Panc1 (cell line): ENCODE measurements at regions not wholly inside any gene's neighbourhood (a gene's known extent, or its start where the extent isn't known, plus 50 kb on each side); places are given as distances from the start of the nearest gene placed in this dataset.

Source experiments
- ATAC-seq: fragments of 200-7000 bp; cut with Tn5 transposase; 2 replicates; pipeline ENCODE4 v1.9.1; 2020; ENCODE audit warnings: mild to moderate bottlenecking, moderate library complexity
- BruUV-seq: library from RNA; stranded (reverse); fragments of 400-500 nt; replicated peaks from 2 replicates; lab custom pipeline; 2021; lab: Mats Ljungman, UMichigan
- CTCF ChIA-PET: fragments of 300-600 bp; sonication (Branson Sonifier 250); formaldehyde crosslinking; loops from one replicate; lab custom pipeline; 2022; ENCODE audit warnings: antibody characterized with exemption; lab: Charles Lee
- POLR2A ChIA-PET: fragments of 300-600 bp; sonication (Branson Sonifier 250); formaldehyde crosslinking; loops from one replicate; lab custom pipeline; 2022; ENCODE audit warnings: antibody characterized with exemption; lab: Charles Lee
- DNase-seq: peaks from one replicate; pipeline ENCODE4 v3.0.0-alpha.2; 2010; ENCODE audit warnings: low read depth, low spot score
- H3K27ac ChIP-seq: 2 replicates; pipeline ENCODE4 v1.5.1; 2011; ENCODE audit warnings: mild to moderate bottlenecking, low read length, inconsistent platforms
- H3K27me3 ChIP-seq: fragments of 200-500 bp; sonication (Bioruptor generic); 2 replicates; pipeline ENCODE4 v1.6.0; 2014; ENCODE audit warnings: low read length, inconsistent platforms; ENCODE audit not compliant: control insufficient read depth, insufficient read depth
- H3K36me3 ChIP-seq: fragments of 200-500 bp; sonication (Bioruptor generic); 2 replicates; pipeline ENCODE4 v1.5.1; 2014; ENCODE audit warnings: inconsistent platforms, mild to moderate bottlenecking, low read length, moderate library complexity; ENCODE audit not compliant: control insufficient read depth, insufficient read depth
- H3K4me1 ChIP-seq: 2 replicates; pipeline ENCODE4 v1.5.1; 2011; ENCODE audit warnings: inconsistent platforms, mild to moderate bottlenecking, low read length, moderate library complexity; ENCODE audit not compliant: control insufficient read depth, insufficient read depth
- H3K4me3 ChIP-seq, 2 experiments: 2 replicates each; pipeline ENCODE4 v1.5.1; 2011 to 2012; ENCODE audit warnings: low read depth in 2 of 2, low read length in 2 of 2, mild to moderate bottlenecking in 2 of 2, inconsistent platforms in 1 of 2, moderate library complexity in 1 of 2
- H3K9me3 ChIP-seq: fragments of 200-500 bp; sonication (Bioruptor generic); 2 replicates; pipeline ENCODE4 v1.5.1; 2014; ENCODE audit warnings: low read depth, mild to moderate bottlenecking, inconsistent platforms, low read length, moderate library complexity; ENCODE audit not compliant: control insufficient read depth, insufficient read depth
- CTCF ChIP-seq: fragments of 450-650 bp; IDR thresholded peaks from 2 replicates; pipeline ENCODE4 v1.5.1; 2017; ENCODE audit warnings: mild to moderate bottlenecking
- POLR2AphosphoS5 ChIP-seq: IDR thresholded peaks from 2 replicates; pipeline ENCODE4 v1.6.1; 2012; ENCODE audit warnings: mild to moderate bottlenecking, low read depth, low read length, moderate library complexity
- REST ChIP-seq, 2 experiments: IDR thresholded peaks; 2 replicates each; pipeline ENCODE4 v1.6.1; 2011 to 2012; ENCODE audit warnings: low read depth in 2 of 2, control low read depth in 1 of 2, low read length in 1 of 2, mild to moderate bottlenecking in 1 of 2, moderate library complexity in 1 of 2; ENCODE audit not compliant: insufficient read depth in 1 of 2
- SIN3A ChIP-seq: IDR thresholded peaks from 2 replicates; pipeline ENCODE4 v1.6.1; 2012; ENCODE audit warnings: low read depth, mild to moderate bottlenecking, low read length, moderate library complexity, borderline replicate concordance; ENCODE audit not compliant: insufficient read depth
- TCF7L2 ChIP-seq: IDR thresholded peaks from 2 replicates; pipeline ENCODE4 v1.6.1; 2011; ENCODE audit warnings: mild to moderate bottlenecking, low read depth, low read length, inconsistent platforms
- in situ Hi-C: cut with HindIII; loops from 2 replicates; pipeline ENCODE4 v1.10.0; 2016; ENCODE audit warnings: low sequenced_read_pairs, low pct_unique_long_range_greater_than_20kb
- intact Hi-C: fragments of 100-400 bp; cut with micrococcal nuclease; formaldehyde crosslinking; loops from one replicate; pipeline ENCODE4 v1.10.0; 2022; ENCODE audit not compliant: unreplicated experiment

DNA sequence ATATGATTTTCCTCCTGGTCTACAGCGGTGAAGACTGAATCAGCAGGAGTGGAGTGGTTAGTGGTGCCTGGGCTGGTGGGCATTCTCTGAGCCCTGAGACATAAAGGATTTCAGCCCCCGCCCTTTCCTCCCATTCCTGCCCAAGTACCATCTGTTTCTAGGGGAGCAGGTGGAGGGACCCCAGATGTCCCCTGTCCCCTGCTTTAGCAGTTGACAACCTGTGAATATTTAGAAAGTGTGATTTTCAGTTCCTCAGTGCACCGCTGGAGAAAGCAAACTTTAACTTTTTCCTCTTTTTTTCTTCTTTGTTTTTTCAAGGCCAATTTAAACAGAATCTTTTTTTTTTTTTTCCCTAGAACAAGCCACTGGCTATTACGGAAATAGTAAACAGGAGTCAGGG, 163.8 kb upstream of the MYL2 start:
- H3K4me3 ChIP-seq = no peak overlapping the region
- DNase-seq (no peak), ATAC-seq (no peak)
- intact Hi-C loops (no loop called here), in situ Hi-C loops (no loop called here)
- no peaks in the 10 kb centered on the region; the same call in 1 of the 2 replicates for H3K4me1 ChIP-seq
- CTCF ChIA-PET = no interaction called here
- peaks cover 15% of the 10 kb centered on the region for H3K27me3 ChIP-seq
- POLR2A ChIA-PET = no interaction called here
- H3K36me3 ChIP-seq = no peaks in the 10 kb centered on the region
- TF ChIP-seq CTCF (no peak), SIN3A (no peak), REST (IDR thresholded peaks at IDR 0.05; ENCODE audit: insufficient read depth in 1 of 2, low read depth in 2 of 2, low read length in 1 of 2) (no peak), POLR2AphosphoS5 (no peak), TCF7L2 (no peak)
- no peak overlapping the region for H3K27ac ChIP-seq
- H3K9me3 ChIP-seq = no peaks in the 10 kb centered on the region
- BruUV-seq = no TSS peak

- Histone ChIP-seq H3K4me3 (no peak overlapping the region), H3K9me3 (no peaks in the 10 kb centered on the region), H3K36me3 (no peaks in the 10 kb centered on the region), H3K27me3 (peaks cover 13% of the 10 kb centered on the region), H3K27ac (no peak overlapping the region), H3K4me1 (no peaks in the 10 kb centered on the region; the same call in 1 of the 2 replicates)
- intact Hi-C loops (no loop called here), in situ Hi-C loops (no loop called here)
- DNase-seq = no peak
- TF ChIP-seq TCF7L2 = no peak
- TF ChIP-seq POLR2AphosphoS5 = no peak
- TF ChIP-seq REST (IDR thresholded peaks at IDR 0.05; ENCODE audit: insufficient read depth in 1 of 2, low read depth in 2 of 2, low read length in 1 of 2) = no peak
- no peak for TF ChIP-seq SIN3A
- TF ChIP-seq CTCF = no peak
- ChIA-PET POLR2A (no interaction called here), CTCF (no interaction called here)
- ATAC-seq = no peak
- no TSS peak for BruUV-seq
Observed at GRCh38 chr12:111081600-111081999, 161.2 kb upstream of the MYL2 start.
